RWPE2 (cell line): ENCODE measurements at regions not wholly inside any gene's neighbourhood (a gene's known extent, or its start where the extent isn't known, plus 50 kb on each side); places are given as distances from the start of the nearest gene placed in this dataset.

ENCODE experiments used
- ATAC-seq: fragments of 200-7000 bp; cut with Tn5 transposase; 3 replicates; pipeline ENCODE4 v1.9.1; 2021; ENCODE audit warnings: low read depth
- DNase-seq: peaks from one replicate; pipeline ENCODE4 v3.0.0-alpha.2; 2020; ENCODE audit warnings: low spot score
- H3K27ac ChIP-seq: fragments of 450-650 bp; 2 replicates; pipeline ENCODE4 v1.5.1; 2017; ENCODE audit warnings: mild to moderate bottlenecking; ENCODE audit not compliant: poor library complexity, severe bottlenecking
- H3K27me3 ChIP-seq: fragments of 250-450 bp; sonication (Bioruptor Pico); 2 replicates; pipeline ENCODE4 v1.5.1; 2021; ENCODE audit warnings: mild to moderate bottlenecking, moderate library complexity; ENCODE audit not compliant: insufficient read depth, poor library complexity, severe bottlenecking
- H3K36me3 ChIP-seq: fragments of 250-450 bp; sonication (Bioruptor Pico); 2 replicates; pipeline ENCODE4 v1.5.1; 2020; ENCODE audit warnings: low read depth, mild to moderate bottlenecking, moderate library complexity
- H3K4me1 ChIP-seq: fragments of 250-450 bp; sonication (Bioruptor Pico); 2 replicates; pipeline ENCODE4 v1.5.1; 2021; ENCODE audit warnings: mild to moderate bottlenecking, moderate library complexity; ENCODE audit not compliant: insufficient read depth, poor library complexity, severe bottlenecking
- H3K4me3 ChIP-seq: fragments of 250-450 bp; sonication (Bioruptor Pico); 2 replicates; pipeline ENCODE4 v1.5.1; 2021; ENCODE audit warnings: mild to moderate bottlenecking, moderate library complexity; ENCODE audit not compliant: severe bottlenecking
- H3K9me3 ChIP-seq: fragments of 250-450 bp; sonication (Bioruptor Pico); 2 replicates; pipeline ENCODE4 v1.5.1; 2021; ENCODE audit warnings: mild to moderate bottlenecking, moderate library complexity; ENCODE audit not compliant: severe bottlenecking
- CTCF ChIP-seq: fragments of 450-650 bp; IDR thresholded peaks from one replicate; pipeline ENCODE4 v1.5.1; 2017; ENCODE audit warnings: mild to moderate bottlenecking, moderate library complexity; ENCODE audit not compliant: poor library complexity, severe bottlenecking

DNA sequence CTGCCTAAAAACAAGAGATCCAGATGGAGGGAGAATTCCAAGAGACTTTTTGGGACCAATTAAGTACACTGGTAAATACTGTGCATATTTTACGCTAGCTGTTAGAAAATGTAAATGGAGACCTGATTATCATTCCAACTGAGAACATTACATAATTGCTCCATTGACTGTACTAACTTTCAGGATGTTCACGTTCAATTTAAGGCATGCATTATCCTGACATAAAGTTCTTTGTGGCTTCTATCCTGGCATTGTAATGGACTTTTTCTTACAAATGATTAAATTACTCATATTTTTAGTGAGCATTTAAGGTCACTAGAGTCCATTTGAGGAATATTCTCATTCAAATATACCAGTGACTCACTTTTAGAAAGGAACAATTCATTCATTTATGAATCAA is 883.3 kb upstream of the TMPRSS15 start:
- no peak for TF ChIP-seq CTCF
- H3K27ac ChIP-seq = no peak overlapping the region
- no peaks in the 10 kb centered on the region for H3K4me1 ChIP-seq
- DNase-seq (no peak), ATAC-seq (no peak)
- no peak overlapping the region for H3K4me3 ChIP-seq
- no peaks in the 10 kb centered on the region for H3K27me3 ChIP-seq
- H3K36me3 ChIP-seq = no peaks in the 10 kb centered on the region
- no peaks in the 10 kb centered on the region for H3K9me3 ChIP-seq

- TF ChIP-seq CTCF = no peak
These were observed 886.7 kb upstream of the TMPRSS15 start for GRCh38 chr21:19290328-19290727.

GRCh38 chr21:19320291-19320690 is 916.7 kb upstream of the TMPRSS15 start:
- no peak overlapping the region for H3K27ac ChIP-seq

More at GRCh38 chr21:19290328-19290727, 886.7 kb upstream of the TMPRSS15 start:
- ATAC-seq (no peak), DNase-seq (no peak)
- Histone ChIP-seq H3K27ac (no peak overlapping the region), H3K4me3 (no peak overlapping the region), H3K9me3 (no peaks in the 10 kb centered on the region), H3K27me3 (no peaks in the 10 kb centered on the region), H3K36me3 (no peaks in the 10 kb centered on the region), H3K4me1 (no peaks in the 10 kb centered on the region)

GRCh38 chr21:19321688-19322087 is 918.1 kb upstream of the TMPRSS15 start:
- Histone ChIP-seq H3K27me3 (peaks cover 11% of the 10 kb centered on the region), H3K27ac (no peak overlapping the region), H3K4me1 (no peaks in the 10 kb centered on the region), H3K36me3 (no peaks in the 10 kb centered on the region), H3K9me3 (no peaks in the 10 kb centered on the region), H3K4me3 (no peak overlapping the region)
- no peak for TF ChIP-seq CTCF
- DNase-seq (no peak), ATAC-seq (no peak)

More at GRCh38 chr21:19320291-19320690, 916.7 kb upstream of the TMPRSS15 start:
- H3K4me1 ChIP-seq = no peaks in the 10 kb centered on the region
- no peak for TF ChIP-seq CTCF
- no peaks in the 10 kb centered on the region for H3K36me3 ChIP-seq
- H3K4me3 ChIP-seq = no peak overlapping the region
- peaks cover 11% of the 10 kb centered on the region for H3K27me3 ChIP-seq
- no peak for ATAC-seq
- DNase-seq = no peak
- H3K9me3 ChIP-seq = no peaks in the 10 kb centered on the region

GRCh38 chr21:19322360-19322759 is 918.8 kb upstream of the TMPRSS15 start:
- H3K27ac ChIP-seq = no peak overlapping the region
- H3K27me3 ChIP-seq = peaks cover 11% of the 10 kb centered on the region
- TF ChIP-seq CTCF = peak; percentile 49
- no peaks in the 10 kb centered on the region for H3K4me1 ChIP-seq
- H3K36me3 ChIP-seq = no peaks in the 10 kb centered on the region
- no peaks in the 10 kb centered on the region for H3K9me3 ChIP-seq
- no peak for ATAC-seq
- DNase-seq = no peak
- H3K4me3 ChIP-seq = no peak overlapping the region
